Stimulated activated CD8-positive, alpha-beta memory T cell treated with anti-CD3 and anti-CD28 coated beads, Interleukin-4, amount 100 ng/mL, for 1 hour (primary cell): ENCODE measurements at regions not wholly inside any gene's neighbourhood (a gene's known extent, or its start where the extent isn't known, plus 50 kb on each side); places are given as distances from the start of the nearest gene placed in this dataset.
"Not testable (repeated sequence)": the region's sequence is repeated elsewhere in the genome, so short reads cannot be mapped to it uniquely, and the experiment has no call there.

Experiments
- DNase-seq, 2 donors: peaks; one replicate each; pipeline ENCODE4 v3.0.0-alpha.2; 2020; ENCODE audit warnings: low read depth in 2 of 2, low spot score in 1 of 2

DNA sequence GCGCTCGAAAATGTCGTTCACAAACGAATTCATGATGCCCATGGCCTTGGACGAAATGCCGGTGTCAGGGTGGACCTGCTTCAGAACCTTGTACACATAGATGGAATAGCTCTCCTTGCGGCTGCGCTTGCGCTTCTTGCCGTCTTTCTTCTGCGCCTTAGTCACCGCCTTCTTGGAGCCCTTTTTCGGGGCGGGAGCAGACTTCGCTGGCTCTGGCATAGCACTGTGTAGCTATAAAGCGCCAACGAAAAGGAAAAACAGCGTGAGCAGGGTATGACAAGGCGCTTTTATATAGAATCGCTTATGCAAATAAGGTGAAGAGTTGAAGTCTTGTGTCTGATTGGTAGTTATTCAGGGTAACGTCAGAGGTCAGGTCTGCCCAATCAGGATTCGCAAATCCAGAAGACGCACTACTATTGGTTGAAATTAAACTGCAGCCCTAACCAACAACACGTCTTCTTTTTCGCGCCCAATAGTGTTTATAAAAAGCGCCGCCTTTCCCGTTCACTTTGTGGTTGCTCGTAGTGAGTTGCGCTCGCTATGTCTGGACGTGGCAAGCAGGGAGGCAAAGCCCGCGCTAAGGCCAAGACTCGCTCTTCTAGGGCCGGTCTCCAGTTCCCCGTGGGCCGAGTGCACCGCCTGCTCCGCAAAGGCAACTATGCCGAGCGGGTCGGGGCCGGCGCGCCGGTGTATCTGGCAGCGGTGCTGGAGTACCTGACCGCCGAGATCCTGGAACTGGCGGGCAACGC, 114.8 kb upstream of the PRSS16 start:
- peak; percentile 64 to 75 for DNase-seq

DNA sequence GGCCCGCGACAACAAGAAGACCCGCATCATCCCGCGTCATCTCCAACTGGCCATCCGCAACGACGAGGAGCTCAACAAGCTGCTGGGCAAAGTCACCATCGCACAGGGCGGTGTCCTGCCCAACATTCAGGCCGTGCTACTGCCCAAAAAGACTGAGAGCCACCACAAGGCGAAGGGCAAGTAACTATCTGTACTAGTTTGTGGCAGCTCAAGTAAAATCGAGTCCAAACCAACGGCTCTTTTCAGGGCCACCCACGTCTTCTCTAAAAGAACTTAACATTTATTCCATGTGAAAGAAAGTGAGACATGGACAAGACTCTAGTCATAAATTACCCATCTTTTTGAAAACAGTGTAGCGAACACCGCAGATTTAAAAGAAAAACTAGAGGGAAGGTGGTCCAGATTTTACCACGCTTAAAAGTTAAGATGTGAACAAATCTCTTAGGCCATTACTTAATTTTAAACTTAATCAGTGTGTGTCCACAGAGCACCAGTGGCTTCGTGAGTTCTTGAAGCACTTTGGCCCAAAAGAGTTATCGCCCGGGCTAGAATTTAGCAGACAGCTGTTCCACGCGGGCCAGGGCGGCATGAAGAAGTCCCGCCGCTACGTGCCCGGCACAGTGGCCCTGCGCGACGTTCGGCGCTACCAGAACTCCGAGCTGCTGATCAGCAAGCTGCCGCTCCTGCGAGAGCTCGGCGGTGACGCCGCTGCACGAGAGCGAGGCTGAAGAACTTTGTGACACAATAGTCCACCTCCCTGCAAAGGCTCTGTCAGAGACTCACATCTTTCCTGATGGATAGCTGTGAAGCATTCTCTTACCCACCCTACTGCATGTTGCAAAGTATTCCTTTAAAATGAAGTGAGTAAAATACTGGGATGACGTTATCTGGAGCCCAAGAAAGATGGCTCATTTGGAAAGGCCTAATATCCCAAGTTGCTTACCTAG, 113.9 kb upstream of the PRSS16 start:
- no peak for DNase-seq

DNA sequence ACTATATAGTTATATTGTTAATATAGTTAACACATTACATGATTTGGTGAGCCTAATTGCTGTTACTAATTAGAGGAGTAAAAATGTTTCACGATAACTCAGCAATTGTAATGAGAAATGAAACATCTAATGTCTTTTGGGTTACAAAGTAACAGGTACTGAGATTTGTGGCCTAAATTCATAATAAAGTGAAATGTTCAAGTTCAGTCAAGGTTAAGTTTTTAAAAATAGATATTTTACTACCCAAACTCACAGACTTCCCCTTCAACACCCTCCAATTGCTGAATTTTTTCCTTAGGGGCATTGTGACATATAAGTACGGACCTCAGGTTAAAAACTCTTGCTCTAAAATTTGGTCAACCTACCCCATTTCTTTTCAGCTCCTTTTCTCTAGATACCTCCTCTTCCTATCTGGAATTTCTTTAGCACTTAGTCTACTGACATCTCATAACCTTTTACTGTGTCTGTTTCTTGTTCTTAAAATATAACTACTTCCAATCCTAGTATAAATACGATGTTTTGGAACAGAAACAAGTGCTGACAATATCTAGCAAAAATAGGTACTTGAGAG, 112.3 kb upstream of the PRSS16 start:
- no peak for DNase-seq

DNA sequence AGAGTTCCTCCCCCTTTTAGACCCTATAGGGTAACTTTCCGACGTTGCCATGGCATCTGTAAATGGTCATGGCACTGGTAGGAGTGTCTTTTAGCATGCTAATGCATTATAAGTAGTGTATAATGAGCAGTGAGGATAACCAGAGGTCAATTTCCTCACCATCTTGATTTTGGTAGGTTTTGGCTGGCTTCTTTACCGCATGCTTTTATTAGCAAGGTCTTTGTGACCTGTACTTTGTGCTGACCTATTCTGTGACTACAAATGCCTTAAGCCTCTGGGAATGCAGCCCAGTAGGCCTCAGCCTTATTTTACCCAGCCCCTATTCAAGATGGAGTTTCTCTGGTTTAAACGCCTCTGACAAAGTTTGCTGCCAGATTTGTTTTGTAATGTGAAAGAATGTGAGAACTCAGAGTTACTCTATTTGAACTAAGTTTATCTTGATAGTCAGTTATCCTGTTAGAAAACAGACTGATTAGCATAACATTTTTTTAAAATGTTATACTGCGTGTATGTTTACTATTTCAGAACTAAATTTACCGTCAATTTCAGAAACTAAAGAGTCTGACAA, 111.3 kb upstream of the PRSS16 start:
- DNase-seq, result no peak

DNA sequence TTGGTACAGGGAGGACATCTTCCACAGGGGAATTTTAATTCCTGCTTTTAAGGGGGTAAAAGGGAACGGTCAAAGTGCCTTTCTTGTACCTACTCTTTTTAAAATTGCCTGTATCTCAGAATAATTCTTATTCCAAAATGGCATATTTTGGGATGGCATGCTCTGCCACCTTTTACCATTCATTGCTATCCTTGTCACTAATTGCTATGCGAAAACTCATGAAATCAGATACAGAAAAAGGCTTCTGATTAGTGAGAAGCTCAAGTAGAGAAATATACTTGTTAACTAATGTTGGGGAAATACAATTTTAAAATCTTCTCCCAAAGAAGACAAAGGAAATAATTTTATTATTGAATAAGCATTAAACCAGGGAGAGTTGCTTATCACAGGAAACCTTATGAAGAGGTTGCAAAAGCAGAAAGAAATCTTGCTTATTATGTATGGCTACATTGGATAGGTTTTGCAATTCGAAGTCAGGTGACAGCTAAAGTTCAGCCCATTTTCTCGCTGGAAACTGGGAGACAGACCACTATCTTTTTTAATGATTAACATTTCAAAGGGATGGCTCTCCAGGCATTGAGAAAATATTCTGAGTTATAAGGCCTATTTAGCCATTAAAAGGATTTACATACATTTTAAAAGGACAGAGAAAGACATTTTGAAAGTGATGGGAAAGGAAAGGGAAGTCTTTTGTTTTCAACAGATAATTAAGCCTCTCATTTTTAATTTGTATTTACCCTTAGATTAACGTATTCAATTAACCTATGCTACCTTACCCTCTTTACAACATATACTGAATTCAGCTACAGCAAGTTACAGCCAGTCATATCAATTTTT, 110.3 kb upstream of the PRSS16 start:
- DNase-seq, result no peak

DNA sequence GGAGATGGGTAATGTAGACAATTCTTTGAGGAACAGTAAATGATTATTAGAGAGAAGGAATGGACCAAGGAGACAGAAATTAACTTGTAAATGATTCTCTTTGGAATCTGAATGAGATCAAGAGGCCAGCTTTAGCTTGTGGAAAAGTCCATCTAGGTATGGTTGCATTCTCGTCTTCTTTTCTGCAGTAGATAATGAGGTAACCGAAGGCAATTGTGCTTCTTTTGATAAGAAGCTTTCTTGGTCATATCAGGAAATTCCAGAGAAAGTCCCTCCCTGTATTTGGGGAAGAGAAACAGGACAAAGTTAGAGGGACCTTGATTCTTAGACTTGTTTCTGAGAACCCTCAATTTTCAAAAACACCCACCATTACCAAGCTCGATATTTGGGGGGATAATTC, 109.1 kb upstream of the PRSS16 start:
- no peak for DNase-seq

DNA sequence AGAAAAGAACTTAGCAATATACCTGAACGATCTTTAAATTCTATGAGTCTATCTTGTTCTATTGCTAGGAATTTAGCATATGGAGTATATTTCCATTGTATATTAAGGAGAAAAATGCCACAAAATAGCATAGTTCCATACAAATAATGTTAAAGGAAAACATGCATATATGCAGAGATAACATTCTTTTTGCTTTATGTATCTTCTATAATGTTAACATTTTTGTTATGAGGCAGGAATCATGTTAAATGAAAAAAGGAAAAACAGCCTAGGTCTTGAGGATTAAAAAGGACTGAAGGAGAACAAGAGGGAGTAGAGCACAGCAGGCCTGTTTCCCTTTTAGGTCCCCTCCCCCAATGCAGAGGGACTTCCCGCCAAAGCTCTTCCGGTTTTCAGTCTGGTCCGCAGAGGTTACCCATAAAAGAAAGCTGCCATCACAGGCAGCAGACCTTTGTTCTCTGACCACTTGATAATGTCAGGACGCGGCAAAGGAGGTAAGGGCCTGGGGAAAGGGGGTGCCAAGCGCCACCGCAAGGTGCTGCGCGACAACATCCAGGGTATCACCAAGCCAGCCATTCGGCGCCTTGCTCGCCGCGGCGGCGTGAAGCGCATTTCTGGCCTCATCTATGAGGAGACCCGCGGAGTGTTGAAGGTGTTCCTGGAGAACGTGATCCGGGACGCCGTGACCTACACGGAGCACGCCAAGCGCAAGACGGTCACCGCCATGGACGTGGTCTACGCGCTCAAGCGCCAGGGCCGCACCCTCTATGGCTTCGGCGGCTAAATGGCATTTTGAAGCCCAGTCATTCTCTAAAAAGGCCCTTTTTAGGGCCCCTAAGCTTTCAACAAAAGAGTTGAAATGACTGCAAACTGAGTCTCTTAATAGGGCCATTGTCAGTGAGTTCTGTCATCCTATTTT, 108.4 kb upstream of the PRSS16 start:
- DNase-seq, result no peak

DNA sequence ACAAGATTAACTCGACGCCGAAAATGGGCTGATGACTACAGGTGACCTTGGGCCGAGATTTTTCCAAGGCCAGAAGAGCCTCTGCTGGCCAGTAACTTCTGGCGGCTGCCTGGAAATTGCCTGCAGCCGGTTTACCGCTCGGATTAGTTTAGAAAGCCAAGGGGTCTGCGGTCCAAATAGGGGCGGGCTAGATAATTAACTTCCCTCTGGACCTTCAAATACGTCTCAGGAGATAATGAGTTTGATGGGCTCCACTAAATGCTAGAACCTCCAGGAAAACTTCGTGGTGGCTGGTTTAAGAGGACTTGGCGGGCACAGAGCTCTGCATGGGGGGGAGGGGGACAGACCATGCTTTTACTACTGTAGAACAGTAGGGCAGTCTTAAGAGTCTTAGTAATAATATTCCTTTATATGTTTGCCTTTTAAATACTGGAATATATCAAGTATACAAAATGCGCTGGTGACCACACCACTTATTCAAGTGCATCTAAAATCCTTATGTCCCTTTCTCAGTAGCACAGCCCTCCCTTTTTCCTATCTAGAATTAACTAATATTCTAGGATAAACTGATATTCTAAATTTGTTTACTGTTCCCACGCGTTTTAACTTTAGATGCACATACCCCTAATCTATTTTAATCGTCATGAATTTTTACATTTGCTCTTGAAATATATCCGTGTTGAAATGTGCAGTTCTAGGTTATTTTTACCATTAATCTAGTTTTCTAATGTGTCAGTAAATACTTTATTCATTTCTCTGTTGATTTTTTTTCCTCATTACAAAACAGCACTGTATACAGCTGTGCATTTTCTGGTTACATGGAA, 107.5 kb upstream of the PRSS16 start:
- no peak for DNase-seq

DNA sequence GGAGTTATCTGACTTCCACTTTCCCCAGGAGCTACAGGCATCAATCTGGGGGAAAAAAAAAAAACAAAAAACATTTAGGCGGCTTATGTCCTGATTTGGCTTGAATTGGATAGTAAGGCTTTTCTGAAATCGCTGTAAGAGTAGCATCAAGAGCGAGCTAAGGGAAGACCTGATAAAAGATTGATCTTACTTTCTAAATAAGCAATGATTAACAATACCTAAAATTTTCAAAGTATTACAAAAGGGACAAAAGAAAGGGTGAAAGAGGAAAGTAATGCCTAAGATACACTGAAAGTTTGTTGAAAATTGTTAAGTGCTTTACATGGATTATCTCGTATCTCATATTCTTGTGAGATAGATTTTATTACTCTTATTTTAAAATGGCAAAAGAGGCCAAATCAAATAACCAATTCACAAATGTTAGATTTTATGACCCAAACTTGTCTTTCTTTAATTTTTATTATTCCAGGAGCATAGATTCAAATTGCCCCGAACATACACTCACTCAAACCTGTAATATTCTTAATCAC, 106.4 kb upstream of the PRSS16 start:
- DNase-seq, result no peak

DNA sequence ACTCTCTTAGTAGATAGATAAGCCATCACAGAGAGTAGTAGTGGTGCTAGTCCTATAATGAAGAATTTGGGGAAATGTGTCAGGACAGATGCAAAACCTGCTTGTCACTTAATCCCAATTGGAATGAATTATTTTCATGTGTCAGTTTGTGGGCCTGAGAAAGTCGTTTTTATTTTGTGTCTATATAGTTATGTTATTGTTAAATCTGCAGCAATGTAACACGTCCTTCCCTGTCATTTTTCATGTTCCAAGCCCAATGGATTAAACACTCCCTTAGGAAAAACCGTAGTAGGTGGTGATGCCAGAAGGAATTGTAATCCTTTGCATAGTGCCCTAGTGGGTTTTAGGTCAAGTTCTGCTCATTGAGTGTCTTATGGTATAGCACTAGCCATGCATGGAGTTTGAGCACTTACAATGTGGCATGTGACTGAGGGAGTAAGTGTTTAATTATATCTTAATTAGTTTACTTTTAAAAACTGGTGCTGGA, 105.9 kb upstream of the PRSS16 start:
- DNase-seq, result no peak

DNA sequence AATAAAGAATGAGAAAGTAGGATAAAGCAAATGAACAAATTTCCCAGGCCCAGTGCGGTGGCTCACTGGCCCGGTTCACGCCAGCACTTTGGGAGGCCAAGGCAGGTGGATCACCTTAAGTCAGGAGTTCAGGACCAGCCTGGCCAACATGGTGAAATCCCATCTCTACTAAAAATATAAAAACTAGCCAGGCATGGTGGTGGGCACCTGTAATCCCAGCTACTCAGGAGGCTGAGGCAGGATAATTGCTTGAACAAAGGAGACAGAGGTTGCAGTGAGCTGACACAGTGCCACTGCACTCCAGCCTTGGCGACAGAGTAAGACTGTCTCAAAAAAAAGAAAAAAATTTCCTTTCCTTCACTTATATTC, 104.5 kb upstream of the PRSS16 start:
- not testable (repeated sequence) for DNase-seq

DNA sequence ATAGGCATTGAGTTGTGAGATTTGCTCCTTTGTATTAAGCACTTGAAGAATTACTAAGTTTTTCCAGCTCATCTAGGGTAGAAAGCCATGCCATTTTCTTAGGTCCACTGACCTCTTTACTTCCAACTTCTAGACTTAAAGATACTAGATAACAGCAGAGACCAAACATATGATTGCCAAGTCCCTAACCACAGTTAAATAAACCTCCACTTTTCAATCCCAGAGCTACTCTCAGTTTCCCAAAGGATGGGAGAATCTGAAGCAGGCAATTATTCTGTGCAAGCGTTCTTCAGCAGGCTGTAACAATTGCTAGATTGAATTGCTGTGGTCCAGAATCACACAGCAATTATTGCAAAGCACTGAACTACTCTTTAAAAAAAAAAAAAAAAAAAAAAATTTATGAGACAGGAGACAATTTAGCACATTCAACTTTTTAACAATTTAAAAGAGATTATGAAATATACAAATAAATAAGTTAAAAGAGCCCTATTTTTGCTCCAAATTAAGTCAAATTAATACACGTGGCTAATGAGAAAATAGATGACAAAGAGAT, 104.0 kb upstream of the PRSS16 start:
- DNase-seq, result no peak

DNA sequence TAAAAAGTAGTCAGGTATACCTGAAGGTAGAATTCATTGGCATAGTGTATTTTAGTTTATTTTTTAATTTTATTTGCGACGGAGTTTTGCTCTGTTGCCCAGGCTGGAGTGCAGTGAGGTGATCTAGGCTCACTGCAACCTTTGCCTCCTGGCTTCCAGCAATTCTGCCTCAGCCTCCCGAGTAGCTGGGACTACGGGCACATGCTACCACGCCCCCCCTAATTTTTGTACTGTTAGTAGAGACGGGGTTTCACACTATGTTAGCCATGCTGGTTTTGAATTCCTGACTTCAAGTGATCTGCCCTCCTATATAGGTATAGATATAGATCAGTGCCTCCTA, 102.8 kb upstream of the PRSS16 start:
- DNase-seq, result no peak

DNA sequence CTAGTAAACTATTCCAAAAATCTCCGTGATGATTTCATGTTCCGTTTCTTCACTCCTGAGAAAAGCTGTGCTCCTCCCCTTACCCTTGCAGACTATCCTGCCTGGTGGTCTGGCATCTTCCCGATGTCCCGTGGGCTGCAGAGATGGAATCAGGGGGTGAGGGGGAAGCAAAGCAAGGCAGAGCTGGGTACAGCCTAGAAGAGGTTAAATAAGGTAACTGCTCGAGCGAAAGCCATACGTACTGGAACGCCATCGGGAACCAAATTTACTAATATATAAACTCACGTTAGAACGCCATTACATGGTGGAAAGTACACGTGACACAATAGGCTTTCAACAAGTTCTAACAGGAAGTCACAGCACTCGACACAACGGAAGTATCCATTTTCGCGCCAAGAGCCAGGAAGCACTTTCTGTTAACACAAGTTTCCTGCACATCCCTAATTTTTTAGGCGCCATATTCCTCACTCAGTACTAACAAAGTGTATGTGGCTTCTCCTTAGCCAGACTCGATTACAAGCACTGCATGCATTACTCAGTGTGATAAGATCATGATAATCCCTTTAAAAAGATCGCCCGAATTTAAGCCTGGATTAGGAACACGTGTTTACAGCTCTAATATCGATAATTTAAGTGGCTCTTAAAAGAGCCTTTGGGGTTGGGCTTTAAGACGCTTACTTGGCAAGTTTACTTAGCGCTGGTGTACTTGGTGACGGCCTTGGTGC, 101.6 kb upstream of the PRSS16 start:
- DNase-seq, result no peak

DNA sequence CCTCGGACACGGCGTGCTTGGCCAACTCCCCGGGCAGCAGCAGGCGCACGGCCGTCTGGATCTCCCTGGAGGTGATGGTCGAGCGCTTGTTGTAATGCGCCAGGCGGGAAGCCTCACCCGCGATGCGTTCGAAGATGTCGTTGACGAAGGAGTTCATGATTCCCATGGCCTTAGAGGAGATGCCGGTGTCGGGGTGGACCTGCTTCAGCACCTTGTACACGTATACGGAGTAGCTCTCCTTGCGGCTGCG, 101.1 kb upstream of the PRSS16 start:
- not testable (repeated sequence) for DNase-seq

DNA sequence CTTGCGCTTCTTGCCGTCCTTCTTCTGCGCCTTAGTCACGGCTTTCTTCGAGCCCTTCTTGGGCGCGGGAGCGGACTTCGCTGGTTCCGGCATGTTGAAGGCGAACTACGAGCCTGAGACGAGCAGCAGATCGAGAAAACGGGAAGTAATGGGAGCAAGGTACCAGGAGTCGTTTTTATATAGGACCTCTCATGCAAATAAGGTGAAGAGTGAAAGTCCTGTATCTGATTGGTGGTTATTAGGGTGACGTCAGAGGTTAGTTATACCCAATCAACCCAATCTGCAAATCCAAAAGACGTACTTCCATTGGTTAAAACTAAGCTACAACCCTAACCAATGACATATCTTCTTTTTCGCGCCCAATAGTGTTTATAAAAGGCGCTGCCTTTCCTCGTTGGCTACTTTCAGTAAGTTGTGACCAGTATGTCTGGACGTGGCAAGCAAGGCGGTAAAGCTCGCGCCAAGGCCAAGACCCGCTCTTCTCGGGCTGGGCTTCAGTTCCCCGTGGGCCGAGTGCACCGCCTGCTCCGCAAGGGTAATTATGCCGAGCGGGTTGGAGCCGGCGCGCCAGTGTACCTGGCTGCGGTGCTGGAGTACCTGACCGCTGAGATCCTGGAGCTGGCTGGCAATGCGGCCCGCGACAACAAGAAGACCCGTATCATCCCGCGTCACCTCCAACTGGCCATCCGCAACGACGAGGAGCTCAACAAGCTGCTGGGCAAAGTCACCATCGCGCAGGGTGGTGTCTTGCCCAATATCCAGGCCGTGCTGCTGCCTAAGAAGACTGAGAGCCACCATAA, 100.6 kb upstream of the PRSS16 start:
- no peak for DNase-seq

DNA sequence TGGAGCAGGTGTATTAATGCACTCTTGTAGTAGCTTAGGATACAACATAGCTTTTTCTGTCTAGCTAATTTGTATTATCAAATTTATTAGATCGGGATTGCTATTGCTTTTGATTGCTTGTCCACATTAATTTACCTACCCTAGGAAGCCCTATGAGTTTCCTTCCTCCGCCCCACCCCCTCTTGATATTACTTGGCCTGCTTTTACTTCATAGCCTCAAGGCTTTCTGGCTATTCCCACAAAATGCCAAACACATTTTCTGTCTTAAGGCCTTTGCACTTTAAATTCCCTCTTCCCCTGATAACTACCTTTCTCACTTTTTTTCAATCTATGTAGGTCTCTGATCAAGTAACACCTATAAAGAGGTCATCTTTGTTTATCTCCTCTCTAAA, 99.1 kb upstream of the PRSS16 start:
- DNase-seq, result no peak
